NCI-H748 (cell line): ENCODE measurements at regions not wholly inside any gene's neighbourhood (a gene's known extent, or its start where the extent isn't known, plus 50 kb on each side); places are given as distances from the start of the nearest gene placed in this dataset.
"Not testable (repeated sequence)": the region's sequence is repeated elsewhere in the genome, so short reads cannot be mapped to it uniquely, and the experiment has no call there.

ENCODE experiments used
- DNase-seq: peaks from one replicate; lab custom pipeline; 2025; ENCODE audit not compliant: unreplicated experiment; lab: John Stamatoyannopoulos, UW

GRCh38 chr3:194908972-194909371 is 223.3 kb downstream of the FAM43A start:
- no peak for DNase-seq

- no peak for DNase-seq
Observed at GRCh38 chr3:194910414-194910984, 224.8 kb downstream of the FAM43A start.

- DNase-seq, result no peak
Observed at GRCh38 chr3:194913316-194913715, 227.6 kb downstream of the FAM43A start.

GRCh38 chr3:194924889-194925288 is 239.2 kb downstream of the FAM43A start:
- DNase-seq, result not testable (repeated sequence)

GRCh38 chr3:194925614-194926013 is 239.9 kb downstream of the FAM43A start:
- DNase-seq, result no peak

GRCh38 chr3:194928227-194928626 is 242.5 kb downstream of the FAM43A start:
- DNase-seq, result no peak

GRCh38 chr3:194928831-194929577 is 243.3 kb downstream of the FAM43A start:
- no peak for DNase-seq

- DNase-seq, result no peak
Observed at GRCh38 chr3:194929578-194929960, 243.9 kb downstream of the FAM43A start.

- no peak for DNase-seq
Observed at GRCh38 chr3:194930377-194931204, 244.9 kb downstream of the FAM43A start.

- DNase-seq, result no peak
Observed at GRCh38 chr3:194931347-194931746, 245.7 kb downstream of the FAM43A start.

- no peak for DNase-seq
Observed at GRCh38 chr3:194931865-194932264, 246.2 kb downstream of the FAM43A start.

- no peak for DNase-seq
Observed at GRCh38 chr3:194933465-194933864, 247.8 kb downstream of the FAM43A start.

- DNase-seq, result no peak
Observed at GRCh38 chr3:194935061-194935460, 249.4 kb downstream of the FAM43A start.

- DNase-seq, result no peak
Observed at GRCh38 chr3:194935632-194936470, 250.2 kb downstream of the FAM43A start.

GRCh38 chr3:194936659-194937058 is 251.0 kb downstream of the FAM43A start:
- DNase-seq, result no peak

GRCh38 chr3:194937144-194937543 is 251.5 kb downstream of the FAM43A start:
- DNase-seq, result no peak

GRCh38 chr3:194937882-194938321 is 252.2 kb downstream of the FAM43A start:
- DNase-seq, result no peak

GRCh38 chr3:194938845-194939531 is 253.3 kb downstream of the FAM43A start:
- no peak for DNase-seq

- DNase-seq, result no peak
Observed at GRCh38 chr3:194939532-194939909, 253.8 kb downstream of the FAM43A start.

- no peak for DNase-seq
Observed at GRCh38 chr3:194939949-194940770, 254.5 kb downstream of the FAM43A start.
